ENCODE measurements at regions not wholly inside any gene's neighbourhood (a gene's known extent, or its start where the extent isn't known, plus 50 kb on each side); places are given as distances from the start of the nearest gene placed in this dataset.

DNA sequence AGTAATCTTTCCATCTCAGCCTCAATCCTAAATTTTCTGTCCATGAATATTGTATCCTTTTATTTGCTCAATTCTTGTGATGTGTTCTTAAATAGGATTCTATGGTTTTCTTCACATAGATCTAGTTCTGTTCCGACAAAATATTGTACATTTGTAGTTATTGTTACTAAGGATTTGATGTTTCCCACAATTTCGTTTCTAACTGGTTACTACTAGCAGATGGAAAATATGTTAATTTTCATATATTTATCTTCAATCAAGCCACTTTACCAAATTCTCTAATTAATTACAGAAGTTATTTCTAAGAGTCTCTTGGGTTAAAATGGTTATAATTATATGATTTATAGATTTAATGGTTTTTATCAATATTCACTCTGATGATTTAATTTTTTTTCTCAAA, 60.3 kb downstream of the SEC61B start:
- DNase-seq, result no peak

DNA sequence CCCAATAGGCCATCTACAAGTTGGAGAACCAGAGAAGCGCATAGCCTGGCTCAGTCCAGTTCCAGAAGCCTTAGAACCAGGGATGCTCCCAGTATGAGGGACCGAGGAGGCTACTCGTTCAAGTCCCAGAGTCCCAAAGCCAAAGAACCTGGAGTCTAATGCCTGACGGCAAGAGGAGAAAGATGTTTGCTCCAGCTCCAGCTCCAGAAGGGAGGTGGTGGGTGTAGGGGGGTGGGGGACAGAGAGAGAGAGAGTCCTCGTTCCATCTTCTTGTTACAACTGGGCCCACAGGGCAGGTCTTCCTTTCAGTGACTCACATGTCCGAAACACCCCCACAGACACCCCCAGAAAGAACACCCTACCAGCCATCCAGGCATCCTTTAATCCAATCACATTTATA, 63.9 kb downstream of the SEC61B start:
- DNase-seq, result no peak

DNA sequence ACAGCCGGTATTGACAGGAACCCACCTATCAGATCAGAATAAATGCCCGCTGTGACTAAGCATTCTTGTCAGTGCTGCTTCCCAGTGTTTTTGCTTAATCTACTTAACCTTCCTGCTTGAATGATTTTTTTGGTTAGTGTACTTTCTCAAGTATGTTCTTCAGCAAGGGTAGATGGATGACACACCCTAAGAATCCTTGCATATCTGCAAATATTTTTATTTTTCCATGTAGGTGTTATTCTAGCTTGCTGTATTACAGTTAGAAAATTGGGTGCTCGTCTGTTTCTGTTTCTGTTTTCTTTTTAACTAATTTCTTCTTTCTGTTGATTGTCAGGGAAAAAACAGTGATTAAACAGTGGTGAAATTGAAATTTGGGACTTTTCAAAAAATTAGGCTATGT, 64.5 kb downstream of the SEC61B start:
- DNase-seq, result no peak

DNA sequence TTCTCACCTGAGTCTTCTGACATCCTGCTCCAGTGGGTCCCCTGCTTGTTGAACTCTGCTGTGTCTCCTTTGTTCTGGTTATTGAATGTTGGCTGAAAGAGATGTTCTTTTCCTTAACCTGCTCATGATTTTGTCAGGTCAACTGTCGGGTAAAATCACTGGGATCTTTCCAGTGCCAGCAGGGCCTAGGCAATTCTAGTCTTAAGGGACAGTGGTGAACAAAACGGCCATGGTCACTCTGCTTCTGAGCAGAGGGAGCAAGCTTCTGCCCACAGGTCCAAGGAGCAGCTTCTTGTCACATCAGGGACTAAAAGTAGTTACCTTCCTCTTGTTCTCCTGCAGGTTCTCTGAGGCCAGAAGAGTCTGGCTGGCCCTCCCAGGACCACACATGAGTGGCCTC, 65.6 kb downstream of the SEC61B start:
- DNase-seq, result no peak

DNA sequence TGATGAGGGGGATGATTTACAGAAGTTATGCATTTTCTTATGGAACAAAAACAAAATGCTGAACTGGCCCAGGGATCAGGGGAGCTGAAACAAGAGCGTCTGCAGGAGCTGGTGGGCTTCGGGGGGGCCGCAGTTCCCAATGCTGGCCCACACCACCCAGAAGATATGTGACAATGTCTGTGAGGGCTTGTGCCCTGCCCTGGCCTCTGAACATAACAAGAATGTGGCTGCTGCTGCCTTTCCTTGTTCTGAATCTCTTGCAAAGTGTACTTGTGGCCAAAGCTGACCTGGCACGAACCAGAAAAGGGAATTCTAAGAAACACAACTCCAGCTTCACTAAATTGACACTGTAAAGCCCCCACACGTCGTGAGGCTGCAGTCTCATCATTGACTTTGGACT, 66.7 kb downstream of the SEC61B start:
- DNase-seq, result no peak

DNA sequence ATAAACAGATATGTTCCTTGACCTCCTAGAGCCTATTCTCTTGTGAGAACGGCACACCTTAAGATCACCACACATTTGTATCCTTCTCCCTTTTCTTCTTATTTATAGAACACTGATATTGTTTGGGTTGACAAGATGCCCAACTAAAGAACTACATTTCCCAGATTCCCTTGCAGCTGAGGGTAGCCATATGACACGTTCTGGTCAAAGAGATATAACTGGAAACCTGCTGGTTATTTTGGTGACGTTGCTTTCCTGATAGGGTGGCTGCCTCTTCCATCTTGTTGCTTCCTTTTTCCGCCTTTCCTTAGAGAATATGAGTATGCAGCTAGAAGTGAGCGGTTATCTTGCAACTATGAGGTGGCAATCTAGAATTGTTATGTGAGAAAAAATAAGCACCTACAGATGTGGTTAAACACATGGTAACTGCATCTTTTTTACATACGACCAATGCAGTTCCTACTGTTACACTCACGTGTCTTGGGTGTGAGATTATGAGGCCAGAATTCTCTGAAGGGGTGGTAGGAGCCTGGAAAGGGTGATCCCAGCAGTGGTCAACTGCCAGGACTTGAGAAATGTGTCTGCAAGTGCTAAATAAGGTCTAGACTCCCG, 72.9 kb downstream of the SEC61B start:
- no peak for DNase-seq

DNA sequence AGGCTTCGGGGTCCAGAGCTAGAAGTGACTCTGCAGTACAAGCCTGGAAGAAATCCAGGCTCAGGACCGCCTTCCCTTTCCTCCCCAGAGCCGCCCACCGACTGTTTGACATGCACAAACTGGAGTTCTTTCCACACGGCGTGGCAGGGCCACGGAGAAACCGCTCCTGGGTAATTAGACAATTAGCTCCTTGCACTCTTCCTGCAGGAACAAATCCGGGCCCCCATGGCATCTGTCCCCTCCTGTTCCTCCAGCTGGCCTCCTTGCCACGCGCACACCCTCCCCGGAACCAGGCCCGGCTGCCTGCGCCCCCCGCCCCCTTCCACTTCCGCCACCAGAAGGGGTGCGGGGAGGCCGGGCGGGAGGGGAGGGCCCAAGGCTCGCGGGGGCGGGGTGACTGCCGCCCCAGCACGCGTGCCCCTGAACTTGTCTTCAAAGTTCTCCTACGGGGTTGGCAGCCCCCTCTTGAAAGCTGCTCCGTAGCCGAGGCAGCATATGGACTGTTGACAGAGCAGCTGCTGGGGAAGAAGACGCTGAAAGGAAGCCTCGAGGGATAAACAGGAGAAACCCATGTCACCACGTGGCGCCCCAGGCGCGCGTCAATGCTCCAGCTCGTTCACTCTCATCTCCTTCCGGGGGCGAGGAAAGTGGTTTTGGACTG, 74.3 kb downstream of the SEC61B start:
- no peak for DNase-seq

DNA sequence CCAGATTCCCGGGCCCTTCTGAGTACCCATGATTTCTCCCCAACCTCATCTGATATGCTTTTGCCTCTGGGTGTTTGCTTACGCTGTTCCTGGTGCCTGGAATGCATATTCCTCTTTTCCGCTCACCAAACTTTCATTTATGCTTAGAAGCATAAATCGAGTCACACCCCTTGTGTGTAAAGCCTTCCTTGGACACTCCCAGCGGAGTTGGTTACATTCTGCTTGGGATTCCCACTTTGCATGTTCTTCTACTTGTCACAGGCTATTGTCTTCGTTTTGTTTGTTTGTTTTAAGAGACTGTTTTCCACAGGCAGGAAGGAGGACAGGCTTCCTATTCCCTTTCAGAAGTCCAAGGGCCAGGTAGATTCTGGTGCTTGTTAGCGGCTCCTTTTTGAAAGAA, 76.5 kb downstream of the SEC61B start:
- no peak for DNase-seq

DNA sequence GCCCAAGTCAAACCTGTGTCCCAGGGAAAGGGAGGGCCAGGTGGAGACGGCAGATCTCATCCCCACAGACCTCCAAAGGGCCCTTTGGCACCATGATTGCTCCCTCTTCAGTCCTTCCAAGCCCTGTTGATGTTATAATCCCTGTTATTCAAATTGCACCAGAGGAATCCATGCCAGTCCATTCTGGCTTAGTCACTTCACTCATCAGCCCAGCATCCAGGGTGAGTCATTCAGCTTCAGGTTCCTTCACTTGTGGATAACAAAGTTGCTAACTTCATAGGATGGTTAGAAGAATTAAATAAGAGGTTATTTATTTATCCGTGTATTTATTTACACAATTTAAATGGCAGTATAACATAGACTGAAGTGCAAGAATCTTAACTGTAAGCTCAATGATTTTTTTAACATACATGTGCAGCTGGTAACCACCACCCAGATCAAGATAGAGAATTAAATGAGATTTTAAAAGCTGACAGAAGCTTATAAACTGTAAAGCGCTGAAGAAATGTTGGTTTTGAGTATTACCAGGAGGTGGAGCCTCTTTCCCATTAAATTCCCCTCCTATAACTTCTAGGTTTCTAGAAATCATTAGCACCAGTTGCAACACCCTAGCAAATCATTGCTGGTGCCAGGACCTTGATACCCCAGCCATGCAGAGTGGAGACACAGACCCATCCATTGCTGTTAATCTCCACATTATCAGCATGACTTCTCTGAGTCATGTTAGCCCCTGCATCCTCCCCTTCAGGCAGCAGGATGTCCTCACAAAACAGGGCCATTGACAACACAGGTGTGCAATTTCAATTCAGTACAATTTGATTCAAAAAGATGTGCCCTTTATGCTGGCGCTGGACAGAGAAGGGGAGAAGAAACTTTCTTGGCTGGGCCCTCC, 77.4 kb downstream of the SEC61B start:
- peak; percentile 72 for DNase-seq

DNA sequence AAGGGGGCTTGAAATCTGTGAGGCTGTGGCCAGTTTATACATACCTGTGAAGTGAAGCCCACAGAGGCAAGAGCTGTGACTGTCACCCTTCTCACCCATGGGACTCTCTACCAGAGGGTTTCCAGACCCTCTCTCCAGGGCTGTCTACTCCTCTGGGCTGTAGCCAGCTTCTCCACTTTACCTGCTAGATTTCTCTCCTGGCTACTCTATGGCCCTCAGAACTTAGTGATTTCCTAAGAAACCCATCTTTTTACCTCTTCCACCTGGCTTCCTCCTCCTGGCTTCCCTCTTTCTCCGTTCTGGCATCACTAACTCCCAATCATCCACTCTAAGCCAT, 78.0 kb downstream of the SEC61B start:
- DNase-seq, result no peak

DNA sequence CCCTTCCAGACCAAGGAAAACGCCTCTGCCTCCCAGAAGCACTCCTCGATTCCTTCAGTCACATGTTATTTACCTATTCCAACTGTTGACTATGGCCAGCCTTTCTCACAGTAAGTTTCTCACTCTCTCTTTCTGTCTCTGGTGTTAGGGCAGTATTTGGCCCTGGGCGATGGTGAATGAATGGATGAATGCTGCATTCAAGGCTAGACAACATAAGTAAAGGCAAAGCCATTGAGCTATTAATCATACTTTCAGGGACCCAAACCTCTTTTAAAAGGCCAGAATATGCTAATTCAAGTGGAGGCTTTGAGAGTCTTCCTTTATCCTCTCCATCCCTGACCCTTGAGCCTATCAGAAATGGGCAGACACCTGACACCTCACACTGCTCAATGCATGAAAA, 78.5 kb downstream of the SEC61B start:
- no peak for DNase-seq

DNA sequence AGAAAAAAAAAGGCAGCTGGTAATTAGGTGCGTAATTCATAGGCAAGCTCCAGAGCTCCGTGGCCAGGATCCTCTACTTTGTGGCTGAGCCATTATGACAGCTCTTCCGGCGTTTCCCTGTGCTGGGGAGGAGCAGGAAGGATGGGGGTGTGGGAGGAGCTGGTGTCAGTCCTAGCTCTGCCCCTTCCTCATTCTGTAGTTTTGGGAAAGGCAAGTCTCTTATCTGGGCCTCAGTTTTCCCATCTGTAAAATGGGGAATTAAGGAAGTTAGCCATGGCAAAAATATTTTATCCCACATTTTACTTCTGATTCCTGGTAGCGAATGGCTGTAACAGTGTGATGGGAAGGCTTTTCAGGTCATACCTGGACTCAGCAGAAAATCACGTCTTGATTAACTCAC, 81.1 kb downstream of the SEC61B start:
- no peak for DNase-seq

DNA sequence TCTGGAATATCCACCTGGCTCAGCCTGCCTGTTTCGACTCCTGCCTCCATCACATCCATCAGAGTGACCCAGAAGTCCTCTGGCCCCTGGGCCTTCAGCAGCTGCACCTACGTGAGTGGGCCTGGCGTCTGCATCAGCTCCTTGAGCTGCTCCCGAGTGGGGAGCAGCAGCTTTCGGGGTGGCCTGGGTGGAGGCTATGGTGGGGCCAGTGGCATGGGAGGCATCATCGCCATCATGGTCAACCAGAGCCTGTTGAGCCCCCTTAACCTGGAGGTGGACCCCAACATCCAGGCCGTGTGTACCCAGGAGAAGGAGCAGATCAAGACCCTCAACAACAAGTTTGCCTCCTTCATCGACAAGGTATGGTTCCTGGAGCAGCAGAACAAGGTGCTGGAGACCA, 83.0 kb downstream of the SEC61B start:
- DNase-seq, result no peak

DNA sequence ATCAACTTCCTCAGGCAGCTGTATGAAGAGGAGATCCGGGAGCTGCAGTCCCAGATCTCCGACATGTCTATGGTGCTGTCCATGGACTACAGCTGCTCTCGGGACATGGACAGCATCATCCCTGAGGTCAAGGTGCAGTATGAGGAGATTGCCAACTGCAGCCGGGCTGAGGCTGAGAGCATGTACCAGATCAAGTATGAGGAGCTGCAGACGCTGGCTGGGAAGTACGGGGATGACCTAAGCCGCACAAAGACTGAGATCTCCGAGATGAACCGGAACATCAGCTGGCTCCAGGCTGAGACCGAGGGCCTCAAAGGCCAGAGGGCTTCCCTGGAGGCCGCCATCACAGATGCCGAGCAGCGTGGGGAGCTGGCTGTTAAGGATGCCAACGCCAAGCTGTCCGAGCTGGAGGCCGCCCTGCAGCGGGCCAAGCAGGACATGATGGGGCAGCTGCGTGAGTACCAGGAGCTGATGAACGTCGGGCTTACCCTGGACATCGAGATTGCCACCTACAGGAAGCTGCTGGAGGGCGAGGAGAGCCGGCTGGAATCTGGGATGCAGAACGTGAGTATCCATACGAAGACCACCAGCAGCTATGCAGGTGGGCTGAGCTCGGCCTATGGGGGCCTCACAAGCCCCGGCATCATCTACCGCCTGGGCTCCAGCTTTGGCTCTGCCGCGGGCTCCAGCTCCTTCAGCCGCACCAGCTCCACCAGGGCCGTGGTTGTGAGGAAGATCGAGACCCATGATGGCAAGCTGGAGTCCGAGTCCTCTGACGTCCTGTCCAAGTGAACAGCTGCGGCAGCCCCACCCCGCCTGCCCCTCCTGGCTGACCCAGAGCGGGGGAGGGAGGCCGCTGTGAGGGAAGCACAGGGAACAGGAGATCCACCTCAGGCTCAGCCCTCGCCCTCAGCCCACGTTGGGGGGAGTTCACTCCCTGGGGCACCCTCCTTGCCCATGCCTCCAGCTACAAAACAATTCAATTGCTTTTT, 84.0 kb downstream of the SEC61B start:
- peak; percentile 53 for DNase-seq

DNA sequence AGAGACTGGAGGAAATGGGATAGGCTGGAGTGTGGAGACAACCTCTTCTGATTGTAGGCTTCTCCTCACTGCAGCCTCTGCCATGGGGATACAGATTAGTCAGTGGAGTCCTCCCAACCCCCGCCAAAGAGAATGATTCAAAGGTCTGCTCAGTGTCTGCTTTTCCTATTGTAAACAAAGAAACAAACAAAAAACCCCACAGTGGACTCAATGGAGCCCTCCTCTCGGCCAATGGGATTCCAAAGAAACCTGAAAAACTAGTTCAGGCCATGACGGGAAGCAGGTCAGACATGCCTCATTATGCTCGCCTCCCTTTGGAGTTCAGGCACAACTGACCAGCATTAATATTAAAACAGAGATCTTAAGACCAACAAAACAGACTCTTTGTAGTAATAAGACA, 85.8 kb downstream of the SEC61B start:
- DNase-seq, result peak; percentile 95

DNA sequence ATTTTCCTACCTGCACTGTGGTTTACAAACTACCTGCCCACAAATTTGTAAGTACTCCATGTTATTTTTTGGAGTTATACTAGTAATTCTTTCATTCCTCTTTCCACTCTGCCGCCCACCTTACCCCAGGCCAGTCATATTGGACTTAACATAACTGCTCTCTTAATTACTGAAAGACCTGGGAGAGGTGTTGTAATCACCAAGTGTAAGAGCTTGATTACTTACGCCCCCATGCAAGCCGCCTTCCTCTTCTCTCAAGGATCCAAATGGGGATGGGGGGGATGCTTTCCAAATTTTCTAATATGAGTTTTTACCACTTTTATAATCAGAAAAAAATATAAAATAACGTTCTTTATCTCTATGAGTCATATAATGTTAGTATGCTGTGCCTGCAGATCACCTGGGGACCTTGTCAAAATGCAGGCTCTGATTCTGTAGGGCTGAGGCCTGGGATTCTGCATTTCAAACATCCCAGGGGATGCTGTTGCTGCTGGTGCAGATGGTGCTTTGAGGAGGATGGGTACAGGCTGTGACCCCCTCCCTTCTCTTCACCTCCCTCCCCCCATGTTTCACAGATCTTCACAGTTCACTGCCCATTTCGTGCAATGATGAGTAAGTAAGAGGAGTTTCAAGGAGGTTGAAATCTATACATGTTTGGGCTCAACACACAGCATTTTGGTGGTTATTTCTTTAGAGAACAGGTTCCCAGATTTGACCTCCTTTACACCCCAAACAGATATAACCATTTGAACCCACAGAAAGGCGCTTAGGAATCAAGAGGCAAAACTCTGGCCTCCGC, 87.3 kb downstream of the SEC61B start:
- no peak for DNase-seq

DNA sequence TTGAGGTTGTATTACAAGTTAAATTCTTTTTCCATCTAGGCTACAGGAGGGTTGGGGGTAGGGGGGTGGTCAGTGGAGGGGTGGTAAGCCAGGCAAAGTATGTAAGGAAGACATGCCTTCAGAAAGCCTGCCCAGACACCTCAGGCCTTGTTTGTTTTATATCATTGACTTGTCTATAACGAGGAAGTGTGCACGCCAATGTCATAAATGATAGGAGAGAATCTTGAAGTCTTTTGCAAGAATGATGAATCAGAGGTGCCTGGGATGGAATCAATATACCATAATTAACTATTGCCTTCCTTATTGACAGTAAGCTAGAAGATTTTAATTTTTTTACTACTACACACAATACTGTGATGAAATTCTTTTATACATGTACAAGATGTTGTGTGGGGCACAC, 90.7 kb downstream of the SEC61B start:
- no peak for DNase-seq

DNA sequence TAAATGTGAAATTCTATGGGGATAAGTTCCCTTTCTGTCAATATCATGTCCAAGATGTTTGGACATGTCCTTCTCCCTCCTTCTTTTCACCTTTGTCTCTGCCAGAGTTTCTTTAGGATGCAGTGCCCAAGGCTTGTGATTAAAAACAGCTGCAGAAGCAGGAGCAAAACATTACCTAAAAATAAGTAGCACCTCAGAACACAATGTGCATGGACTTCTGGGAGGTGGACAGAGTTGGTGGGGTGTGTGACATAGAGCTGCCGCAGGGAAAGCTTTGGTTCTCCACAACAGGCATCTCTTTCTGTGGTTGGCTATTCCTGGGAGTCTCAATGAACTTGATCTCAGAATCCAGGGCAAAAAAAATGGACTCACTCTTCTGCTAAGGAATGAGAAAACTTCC, 97.0 kb downstream of the SEC61B start:
- DNase-seq, result no peak

DNA sequence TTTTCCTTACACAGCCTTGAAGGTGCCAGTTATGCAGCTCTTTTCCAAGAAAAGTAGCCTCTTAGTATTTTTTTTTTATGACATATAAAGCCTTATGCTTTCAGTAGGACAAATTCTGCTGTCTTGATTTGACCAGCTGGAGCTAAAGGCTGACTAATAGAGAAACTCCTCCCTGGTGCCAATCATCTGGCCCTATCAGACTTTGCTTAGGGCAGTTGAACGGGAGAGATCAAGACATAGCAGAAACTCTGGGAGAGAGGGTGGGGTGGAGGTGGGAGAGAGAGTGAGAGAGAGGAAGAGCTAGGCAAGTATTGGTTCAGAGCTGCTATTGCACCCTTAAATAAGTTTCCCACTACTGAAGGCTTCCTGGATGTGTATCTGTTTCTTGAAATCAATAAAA, 100.2 kb downstream of the SEC61B start:
- DNase-seq, result no peak

DNA sequence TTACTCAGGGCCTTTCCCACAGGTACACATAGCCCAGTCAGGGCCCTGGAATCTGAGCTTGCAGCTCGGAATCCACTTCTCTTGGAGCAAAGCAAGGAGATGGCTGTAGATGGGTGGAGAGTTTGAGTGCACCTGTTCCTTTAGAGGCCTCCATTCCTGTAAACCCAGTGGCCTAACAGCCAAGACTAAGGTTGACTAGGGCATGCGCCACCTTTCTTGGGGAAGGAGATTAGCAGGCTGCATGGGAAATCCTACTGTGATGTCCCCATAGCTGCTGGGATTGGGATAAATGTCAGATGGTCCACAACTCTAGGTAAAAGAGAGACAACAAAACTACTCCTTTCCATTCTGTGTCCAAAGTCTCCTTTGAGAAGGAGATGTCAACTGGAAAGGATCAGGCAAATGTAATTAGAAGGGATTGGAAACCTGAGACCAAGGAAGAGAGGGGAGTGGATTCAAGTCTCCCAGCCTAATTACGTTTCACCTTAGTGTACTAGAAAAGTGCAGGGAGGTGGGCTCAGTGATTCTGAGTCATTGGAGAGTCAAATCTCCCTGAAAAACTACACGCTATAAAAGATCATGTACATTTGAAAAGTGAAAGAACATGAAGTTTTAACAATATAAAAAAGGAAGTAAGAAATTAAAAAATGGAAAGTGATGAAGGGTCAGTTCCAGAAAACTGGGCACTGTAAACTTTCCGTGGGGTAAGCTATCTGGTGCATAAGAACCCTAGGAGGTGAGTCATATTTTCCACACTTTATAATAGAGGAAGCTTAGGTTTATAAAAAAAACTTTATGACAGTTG, 104.2 kb downstream of the SEC61B start:
- no peak for DNase-seq

DNA sequence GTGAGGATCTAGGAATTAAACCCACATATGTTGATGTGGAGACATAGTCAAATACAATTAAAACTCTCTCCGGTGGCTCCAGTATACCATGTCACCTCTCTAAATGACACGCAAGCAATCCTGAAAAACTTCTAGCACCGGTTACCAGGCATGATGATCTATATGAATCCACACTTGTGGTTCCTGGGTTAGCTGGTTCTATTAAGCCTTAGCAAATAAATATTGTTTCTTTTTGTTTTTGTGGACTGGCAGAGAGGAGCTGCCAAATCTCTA, 104.8 kb downstream of the SEC61B start:
- DNase-seq, result no peak

DNA sequence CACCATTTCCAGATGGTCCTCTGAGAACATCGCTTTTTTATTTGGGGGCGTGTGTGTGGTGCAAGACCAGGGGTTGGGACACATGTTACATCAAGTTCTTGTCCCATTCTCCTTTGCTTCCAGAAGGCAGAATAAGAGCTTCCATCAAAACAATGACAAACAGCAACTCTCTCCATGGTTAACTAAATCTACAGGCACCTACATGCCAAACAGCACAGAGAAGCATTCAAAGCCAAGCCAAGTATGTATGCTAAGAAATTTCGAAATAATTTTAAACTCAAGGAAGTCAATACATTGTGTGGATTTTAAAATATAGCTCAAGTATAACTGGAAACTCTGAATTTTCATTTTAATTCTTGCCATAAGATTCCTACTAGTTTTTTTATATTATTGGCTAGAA, 105.6 kb downstream of the SEC61B start:
- DNase-seq, result no peak

All from islet precursor cell (in vitro differentiated cells).